GM10248 (cell line): ENCODE measurements at regions not wholly inside any gene's neighbourhood (a gene's known extent, or its start where the extent isn't known, plus 50 kb on each side); places are given as distances from the start of the nearest gene placed in this dataset.

Source experiments
- CTCF ChIA-PET: fragments of 300-600 bp; sonication (Branson Sonifier 250); formaldehyde crosslinking; extraction: SDS; loops from one replicate; lab custom pipeline; 2021; ENCODE audit warnings: antibody characterized with exemption; lab: Yijun Ruan, JAX
- POLR2A ChIA-PET: fragments of 350-650 bp; sonication (Branson Sonifier 250); formaldehyde crosslinking; extraction: SDS; loops from one replicate; lab custom pipeline; 2020; ENCODE audit warnings: antibody characterized with exemption; lab: Yijun Ruan, JAX
- DNase-seq: peaks from one replicate; pipeline ENCODE4 v3.0.0; 2012; ENCODE audit errors: extremely low spot score
- CTCF ChIP-seq: IDR thresholded peaks from 2 replicates; pipeline ENCODE4 v1.5.1; 2012; ENCODE audit warnings: mild to moderate bottlenecking, low read depth; ENCODE audit errors: extremely low read depth, missing control alignments, control extremely low read depth

- ChIA-PET CTCF (no interaction called here), POLR2A (no interaction called here)
- TF ChIP-seq CTCF, result no peak
- DNase-seq, result no peak
Observed at GRCh38 chr2:240306185-240306584, 129.3 kb upstream of the GPC1 start.

GRCh38 chr2:240308111-240308651, 127.3 kb upstream of the GPC1 start:
- CTCF ChIA-PET, result no interaction called here

GRCh38 chr2:240309214-240309613, 126.2 kb upstream of the GPC1 start:
- ChIA-PET POLR2A (no interaction called here), CTCF (no interaction called here)
- DNase-seq, result no peak
- TF ChIP-seq CTCF, result no peak

More at GRCh38 chr2:240308111-240308651, 127.3 kb upstream of the GPC1 start:
- TF ChIP-seq CTCF, result no peak
- no peak for DNase-seq
- POLR2A ChIA-PET, result no interaction called here

GRCh38 chr2:240310201-240310600, 125.3 kb upstream of the GPC1 start:
- ChIA-PET POLR2A (no interaction called here), CTCF (no interaction called here)
- no peak for DNase-seq
- TF ChIP-seq CTCF, result no peak

GRCh38 chr2:240310645-240311044, 124.8 kb upstream of the GPC1 start:
- no peak for DNase-seq
- POLR2A ChIA-PET, result no interaction called here
- CTCF ChIA-PET, result no interaction called here
- no peak for TF ChIP-seq CTCF

- POLR2A ChIA-PET, result no interaction called here
- no peak for DNase-seq
- CTCF ChIA-PET, result interaction anchor here (1.2 kb wide), 1 partner anchor 13 kb away, joined by 3 read pairs; no protein-coding TSS in a partner anchor
- no peak for TF ChIP-seq CTCF
Observed at GRCh38 chr2:240311821-240312220, 123.6 kb upstream of the GPC1 start.
